Transverse colon (tissue), 4 donors: ENCODE measurements at regions not wholly inside any gene's neighbourhood (a gene's known extent, or its start where the extent isn't known, plus 50 kb on each side); places are given as distances from the start of the nearest gene placed in this dataset.

Source experiments
- DNase-seq: peaks from one replicate; pipeline ENCODE4 v3.0.0-alpha.2; 2019
- H3K27ac ChIP-seq, 4 donors: fragments of 200-600 bp; sonication (generic); 2 replicates each; pipeline ENCODE4 v1.5.1; 2016 to 2018; ENCODE audit warnings: inconsistent platforms in 4 of 4
- H3K27me3 ChIP-seq: fragments of 200-600 bp; sonication (generic); 2 replicates; pipeline ENCODE4 v1.5.1; 2017; ENCODE audit warnings: inconsistent platforms
- H3K36me3 ChIP-seq, 4 donors: fragments of 200-600 bp; sonication (generic); 2 replicates each; pipeline ENCODE4 v1.5.1; 2017 to 2019; ENCODE audit warnings: inconsistent platforms in 4 of 4
- H3K4me1 ChIP-seq, 4 donors: fragments of 200-600 bp; sonication (generic); 2 replicates each; pipeline ENCODE4 v1.5.1; 2017 to 2020; ENCODE audit warnings: inconsistent platforms in 4 of 4
- H3K4me3 ChIP-seq, 4 donors: fragments of 200-600 bp; sonication (generic); 1 replicate in 1 of 4; 2 replicates in 3 of 4; pipeline versions ENCODE4 v1.5.1 to v1.6.1; 2017 to 2019; ENCODE audit warnings: inconsistent platforms in 4 of 4
- H3K9me3 ChIP-seq, 2 donors: fragments of 200-600 bp; sonication (generic); 2 replicates each; pipeline ENCODE4 v1.5.1; 2017 to 2019; ENCODE audit warnings: inconsistent platforms in 2 of 2
- CTCF ChIP-seq, 5 experiments: fragments of 200-600 bp in 3 of 5; fragments of 450-650 bp in 2 of 5; sonication (generic) in 3 of 5; IDR thresholded peaks; 1 replicate in 2 of 5; 2 replicates in 3 of 5; pipeline ENCODE4 v1.5.1; 2016 to 2017; ENCODE audit warnings: antibody characterized with exemption in 5 of 5, inconsistent platforms in 3 of 5, mild to moderate bottlenecking in 2 of 5, moderate library complexity in 1 of 5
- EP300 ChIP-seq: sonication (generic); formaldehyde crosslinking; IDR thresholded peaks from one replicate; pipeline ENCODE4 v1.6.1; 2017; ENCODE audit warnings: antibody characterized with exemption, low read depth
- POLR2A ChIP-seq: fragments of 450-650 bp; IDR thresholded peaks from one replicate; pipeline ENCODE4 v1.6.1; 2016; ENCODE audit warnings: antibody characterized with exemption, mild to moderate bottlenecking, moderate library complexity
- POLR2AphosphoS5 ChIP-seq, 3 donors: sonication (generic); formaldehyde crosslinking; IDR thresholded peaks; one replicate each; pipeline ENCODE4 v1.6.1; 2016; ENCODE audit warnings: antibody characterized with exemption in 3 of 3
- WGBS, 2 donors: methylation state at CpG; one replicate each; pipeline ENCODE4 v1.1.5; 2018; ENCODE audit warnings: low coverage in 1 of 2; 5-methylcytosine and 5-hydroxymethylcytosine counted together
- in situ Hi-C, 4 donors: fragments of 200-750 bp; cut with MboI; loops; one replicate each; pipeline versions ENCODE4 v1.15.0 to v1.15.1; 2017; ENCODE audit warnings: low sequenced_read_pairs in 3 of 4, low pct_ligation_motif_present in 1 of 4, low pct_unique_long_range_greater_than_20kb in 1 of 4
- intact Hi-C: fragments of 100-400 bp; cut with DNase I; formaldehyde crosslinking; loops from one replicate; pipeline ENCODE4 v1.15.1; 2023; ENCODE audit warnings: low total_unique reads

- in situ Hi-C loops (no loop called here), intact Hi-C loops (no loop called here)
- H3K4me3 ChIP-seq = no peak overlapping the region
- no peak for DNase-seq
- 37 to 75% methylated on average over 4 to 13 of the region's 13 CpGs for WGBS, 2 donors
- H3K9me3 ChIP-seq = no peaks in the 10 kb centered on the region
- no peaks in the 10 kb centered on the region for H3K27me3 ChIP-seq
- H3K36me3 ChIP-seq = no peaks in the 10 kb centered on the region
- H3K27ac ChIP-seq = no peak overlapping the region
- no peaks in the 10 kb centered on the region for H3K4me1 ChIP-seq
- no peak for TF ChIP-seq POLR2A
- no peak for TF ChIP-seq EP300
- TF ChIP-seq CTCF (IDR thresholded peaks at IDR 0.05) = no peak
- no peak for TF ChIP-seq POLR2AphosphoS5 (IDR thresholded peaks at IDR 0.05)
Measured at GRCh38 chr11:69409812-69410645, 71.4 kb upstream of the LINC01488 start.

DNA sequence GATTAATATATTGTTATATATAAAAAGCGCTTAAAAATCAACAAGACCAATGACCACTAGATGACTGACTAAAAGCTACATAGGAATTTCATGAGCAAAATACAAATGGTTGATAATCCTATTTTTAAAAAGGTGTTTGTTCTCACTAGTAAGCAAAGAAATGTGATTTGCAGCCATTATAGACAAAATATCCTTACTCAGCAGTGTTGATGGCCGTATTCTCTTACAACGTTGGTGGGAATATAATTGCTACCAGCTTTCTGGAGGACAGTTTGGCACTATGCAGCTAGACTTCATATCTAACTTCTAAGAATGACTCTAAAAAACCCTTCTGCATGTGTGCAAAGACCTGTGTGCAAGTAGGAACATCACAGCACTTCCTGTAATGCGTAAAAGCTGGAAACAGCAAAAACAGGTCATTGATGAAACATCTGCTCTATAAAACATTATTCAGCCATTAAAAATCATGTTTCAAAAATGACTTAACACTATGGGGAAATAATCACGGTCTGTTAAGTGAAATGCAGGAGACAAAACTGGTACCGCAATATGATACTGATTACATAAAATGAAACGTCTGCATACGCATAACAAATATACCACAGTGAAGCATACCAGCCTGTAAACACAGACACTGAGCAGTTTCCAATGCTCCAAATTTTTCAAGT is 70.1 kb upstream of the LINC01488 start:
- no peaks in the 10 kb centered on the region for H3K27me3 ChIP-seq
- in situ Hi-C loops = no loop called here
- H3K4me3 ChIP-seq = no peak overlapping the region
- no peak overlapping the region for H3K27ac ChIP-seq
- H3K4me1 ChIP-seq = no peaks in the 10 kb centered on the region
- no peaks in the 10 kb centered on the region for H3K36me3 ChIP-seq
- DNase-seq = no peak
- no peaks in the 10 kb centered on the region for H3K9me3 ChIP-seq
- intact Hi-C loops = no loop called here
- WGBS, 2 donors = 72 to 79% methylated on average over 8 of the region's 8 CpGs
- TF ChIP-seq EP300 (no peak), CTCF (IDR thresholded peaks at IDR 0.05) (no peak)

GRCh38 chr11:69413015-69413801 is 68.3 kb upstream of the LINC01488 start:
- no peaks in the 10 kb centered on the region for H3K27me3 ChIP-seq
- H3K36me3 ChIP-seq = no peaks in the 10 kb centered on the region
- TF ChIP-seq CTCF (IDR thresholded peaks at IDR 0.05) (no peak), EP300 (no peak), POLR2A (no peak), POLR2AphosphoS5 (IDR thresholded peaks at IDR 0.05) (no peak)
- in situ Hi-C loops (no loop called here), intact Hi-C loops (no loop called here)
- no peaks in the 10 kb centered on the region for H3K4me1 ChIP-seq
- WGBS, 2 donors = 91% methylated on average over 7 to 16 of the region's 16 CpGs
- no peak overlapping the region for H3K4me3 ChIP-seq
- no peaks in the 10 kb centered on the region for H3K9me3 ChIP-seq
- no peak overlapping the region for H3K27ac ChIP-seq
- no peak for DNase-seq

GRCh38 chr11:69413993-69414392 is 67.5 kb upstream of the LINC01488 start:
- no peak overlapping the region for H3K4me3 ChIP-seq
- no peak for DNase-seq
- intact Hi-C loops = no loop called here
- no peaks in the 10 kb centered on the region for H3K9me3 ChIP-seq
- 89 to 94% methylated on average over 3 to 4 of the region's 4 CpGs for WGBS, 2 donors
- in situ Hi-C loops = no loop called here
- no peak overlapping the region for H3K27ac ChIP-seq
- TF ChIP-seq CTCF (IDR thresholded peaks at IDR 0.05) (no peak), EP300 (no peak), POLR2A (no peak), POLR2AphosphoS5 (IDR thresholded peaks at IDR 0.05) (no peak)
- no peaks in the 10 kb centered on the region for H3K27me3 ChIP-seq
- no peaks in the 10 kb centered on the region for H3K36me3 ChIP-seq
- no peaks in the 10 kb centered on the region for H3K4me1 ChIP-seq
